HCT116 (cell line): ENCODE measurements at regions not wholly inside any gene's neighbourhood (a gene's known extent, or its start where the extent isn't known, plus 50 kb on each side); places are given as distances from the start of the nearest gene placed in this dataset.

ENCODE experiments used
- ATAC-seq: fragments of 200-7000 bp; cut with Tn5 transposase; 2 replicates; pipeline ENCODE4 v1.9.1; 2020; ENCODE audit warnings: mild to moderate bottlenecking, moderate library complexity
- BruUV-seq: library from RNA; stranded (reverse); fragments of 400-500 nt; replicated peaks from 2 replicates; lab custom pipeline; 2021; lab: Mats Ljungman, UMichigan
- CTCF ChIA-PET: fragments of 300-600 bp; sonication (Branson Sonifier 250); formaldehyde crosslinking; loops from one replicate; lab custom pipeline; 2021; ENCODE audit warnings: antibody characterized with exemption; lab: Charles Lee
- POLR2A ChIA-PET: fragments of 300-600, 350-600 bp; sonication (Branson Sonifier 250); formaldehyde crosslinking; loops from one replicate; lab custom pipeline; 2021; ENCODE audit warnings: antibody characterized with exemption; lab: Charles Lee
- RAD21 ChIA-PET, 2 experiments: fragments of 300-600 bp; sonication (Branson Sonifier 250); formaldehyde crosslinking; loops; one replicate each; lab custom pipeline; 2023; ENCODE audit warnings: low total read pairs in 2 of 2; ENCODE audit not compliant: uncharacterized antibody in 2 of 2, unreplicated experiment in 2 of 2, low non-redundant PET in 1 of 2; lab: Charles Lee
- DNase-seq: peaks from one replicate; pipeline ENCODE4 v3.0.0-alpha.2; 2010; ENCODE audit warnings: low read depth, low spot score
- H2AFZ ChIP-seq: fragments of 200-600 bp; shearing (Covaris generic), sonication (generic); 2 replicates; pipeline ENCODE4 v1.6.1; 2017; ENCODE audit warnings: low read depth, mixed run types, mixed read lengths, antibody characterized with exemption, low read length; ENCODE audit not compliant: poor library complexity, severe bottlenecking
- H3K27ac ChIP-seq: 2 replicates; pipeline ENCODE4 v1.5.1; 2012; ENCODE audit warnings: low read depth, low read length
- H3K27me3 ChIP-seq: fragments of 200-600 bp; sonication (generic); 2 replicates; pipeline ENCODE4 v1.6.1; 2016; ENCODE audit warnings: mixed run types, low read length, mixed read lengths; ENCODE audit not compliant: insufficient read depth
- H3K36me3 ChIP-seq, 2 experiments: fragments of 200-500 bp in 1 of 2; fragments of 200-600 bp in 1 of 2; sonication (Bioruptor generic) in 1 of 2; sonication (generic) in 1 of 2; 2 replicates each; pipeline versions ENCODE4 v1.5.1 to v1.6.1; 2014 to 2016; ENCODE audit warnings: low read length in 2 of 2, inconsistent platforms in 1 of 2, mixed read lengths in 1 of 2, mixed run types in 1 of 2; ENCODE audit not compliant: insufficient read depth in 2 of 2, control insufficient read depth in 1 of 2
- H3K4me1 ChIP-seq, 2 experiments: fragments of 200-600 bp in 1 of 2; sonication (generic) in 1 of 2; 2 replicates each; pipeline versions ENCODE4 v1.5.1 to v1.6.1; 2012 to 2017; ENCODE audit warnings: low read length in 2 of 2, inconsistent platforms in 1 of 2, mild to moderate bottlenecking in 1 of 2, mixed read lengths in 1 of 2, mixed run types in 1 of 2, moderate library complexity in 1 of 2; ENCODE audit not compliant: insufficient read depth in 2 of 2, control insufficient read depth in 1 of 2
- H3K4me2 ChIP-seq: fragments of 200-600 bp; sonication (generic); 2 replicates; pipeline ENCODE4 v1.6.1; 2017; ENCODE audit warnings: mixed run types, low read length, mixed read lengths
- H3K4me3 ChIP-seq, 2 experiments: fragments of 200-600 bp in 1 of 2; sonication (generic) in 1 of 2; replicated peaks in 1 of 2; 2 replicates each; pipeline ENCODE4 v1.5.1; 2011 to 2016; ENCODE audit warnings: low read length in 2 of 2, control low read depth in 1 of 2, low read depth in 1 of 2, mild to moderate bottlenecking in 1 of 2, mixed read lengths in 1 of 2, mixed run types in 1 of 2
- H3K79me2 ChIP-seq: fragments of 200-600 bp; sonication (generic); 2 replicates; pipeline ENCODE4 v1.6.1; 2017; ENCODE audit warnings: mild to moderate bottlenecking, mixed run types, low read length, moderate library complexity, mixed read lengths; ENCODE audit not compliant: insufficient read depth
- H3K9ac ChIP-seq: fragments of 200-600 bp; sonication (generic); 2 replicates; pipeline ENCODE4 v1.6.1; 2016; ENCODE audit warnings: low read length, mixed read lengths
- H3K9me2 ChIP-seq: fragments of 200-600 bp; sonication (generic), shearing (Covaris generic); 2 replicates; pipeline ENCODE4 v1.6.1; 2017; ENCODE audit warnings: mixed run types, mild to moderate bottlenecking, moderate library complexity; ENCODE audit not compliant: insufficient read depth
- H3K9me3 ChIP-seq, 2 experiments: fragments of 200-500 bp in 1 of 2; fragments of 200-600 bp in 1 of 2; sonication (Bioruptor generic) in 1 of 2; sonication (generic) in 1 of 2; 2 replicates each; pipeline ENCODE4 v1.6.1; 2014 to 2017; ENCODE audit warnings: low read length in 2 of 2, mixed read lengths in 2 of 2, inconsistent platforms in 1 of 2, low read depth in 1 of 2, mild to moderate bottlenecking in 1 of 2, mixed run types in 1 of 2, moderate library complexity in 1 of 2; ENCODE audit not compliant: control insufficient read depth in 1 of 2, insufficient read depth in 1 of 2
- H4K20me1 ChIP-seq: fragments of 200-600 bp; sonication (generic), shearing (Covaris generic); 2 replicates; pipeline ENCODE4 v1.6.1; 2017; ENCODE audit warnings: mixed run types, mild to moderate bottlenecking, moderate library complexity; ENCODE audit not compliant: insufficient read depth
- EZH2phosphoT487 ChIP-seq: fragments of 200-600 bp; IDR thresholded peaks from 2 replicates; pipeline ENCODE4 v1.6.1; 2018; ENCODE audit warnings: antibody characterized with exemption, borderline replicate concordance
- FOSL1 ChIP-seq: IDR thresholded peaks from 2 replicates; pipeline ENCODE4 v1.6.1; 2012; ENCODE audit warnings: low read depth
- JUND ChIP-seq: IDR thresholded peaks from 2 replicates; pipeline ENCODE4 v1.6.1; 2012
- POLR2A ChIP-seq: IDR thresholded peaks from 2 replicates; pipeline ENCODE4 v1.7.0; 2011; ENCODE audit warnings: borderline replicate concordance; ENCODE audit not compliant: insufficient read depth, insufficient read length; ENCODE audit errors: extremely low read depth
- POLR2AphosphoS5 ChIP-seq: IDR thresholded peaks from 2 replicates; pipeline ENCODE4 v1.6.1; 2011; ENCODE audit warnings: mild to moderate bottlenecking, low read depth, low read length, moderate library complexity
- SIN3A ChIP-seq: IDR thresholded peaks from 2 replicates; pipeline ENCODE4 v1.6.1; 2012; ENCODE audit warnings: low read depth
- SP1 ChIP-seq: IDR thresholded peaks from 2 replicates; pipeline ENCODE4 v1.6.1; 2012; ENCODE audit warnings: low read depth
- YY1 ChIP-seq: IDR thresholded peaks from 2 replicates; pipeline ENCODE4 v1.6.1; 2011; ENCODE audit warnings: low read length, low read depth, moderate library complexity, mild to moderate bottlenecking; ENCODE audit not compliant: insufficient replicate concordance; ENCODE audit errors: extremely low read depth
- intact Hi-C: fragments of 100-400 bp; cut with micrococcal nuclease; formaldehyde crosslinking; loops from 2 replicates; pipeline ENCODE4 v1.10.0; 2022
- TF ChIP-seq, protein P1 (sequence below), 3 experiments: fragments of 200-600 bp in 1 of 3; sonication (generic) in 1 of 3; IDR thresholded peaks in 2 of 3; conservative IDR thresholded peaks in 1 of 3; 2 replicates each; pipeline ENCODE4 v1.5.1; 2012 to 2017; ENCODE audit warnings: low read depth in 2 of 3, low read length in 2 of 3, antibody characterized with exemption in 1 of 3, borderline replicate concordance in 1 of 3, control low read depth in 1 of 3, mild to moderate bottlenecking in 1 of 3, mixed read lengths in 1 of 3, mixed run types in 1 of 3, moderate library complexity in 1 of 3; ENCODE audit not compliant: insufficient read depth in 1 of 3

DNA sequence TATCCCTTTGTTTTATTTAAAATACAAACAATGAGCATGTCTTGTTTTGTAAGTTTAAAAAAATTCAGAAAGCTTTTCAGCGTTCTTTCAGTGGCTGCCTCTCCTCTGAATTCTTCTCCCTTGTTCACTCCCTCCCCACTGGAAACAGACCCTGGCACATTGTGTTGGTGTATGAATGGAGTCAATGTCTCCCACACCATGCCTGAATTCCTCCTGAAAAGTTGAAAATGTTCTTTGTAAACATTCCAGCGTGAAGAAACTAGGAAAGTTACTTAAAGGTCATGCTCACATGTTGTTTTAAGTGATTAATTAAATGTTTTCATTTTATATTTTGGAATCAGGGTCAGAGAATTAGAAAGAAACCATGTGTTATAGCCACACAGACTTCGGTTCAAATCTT, 136.9 kb upstream of the DYNLRB2 start:
- H3K9me3 ChIP-seq = peaks cover 44 to 46% of the 10 kb centered on the region in 2 experiments; a peak in 2 of 4 replicates
- H3K4me3 ChIP-seq = no peak overlapping the region
- H3K9me2 ChIP-seq = no peaks in the 10 kb centered on the region
- no peak for DNase-seq
- no peak for TF ChIP-seq SP1
- no peak for TF ChIP-seq POLR2A
- TF ChIP-seq JUND = no peak
- no peak for TF ChIP-seq FOSL1
- no peak for TF ChIP-seq SIN3A
- TF ChIP-seq EZH2phosphoT487 = no peak
- no peak for TF ChIP-seq POLR2AphosphoS5
- TF ChIP-seq, protein P1, sequence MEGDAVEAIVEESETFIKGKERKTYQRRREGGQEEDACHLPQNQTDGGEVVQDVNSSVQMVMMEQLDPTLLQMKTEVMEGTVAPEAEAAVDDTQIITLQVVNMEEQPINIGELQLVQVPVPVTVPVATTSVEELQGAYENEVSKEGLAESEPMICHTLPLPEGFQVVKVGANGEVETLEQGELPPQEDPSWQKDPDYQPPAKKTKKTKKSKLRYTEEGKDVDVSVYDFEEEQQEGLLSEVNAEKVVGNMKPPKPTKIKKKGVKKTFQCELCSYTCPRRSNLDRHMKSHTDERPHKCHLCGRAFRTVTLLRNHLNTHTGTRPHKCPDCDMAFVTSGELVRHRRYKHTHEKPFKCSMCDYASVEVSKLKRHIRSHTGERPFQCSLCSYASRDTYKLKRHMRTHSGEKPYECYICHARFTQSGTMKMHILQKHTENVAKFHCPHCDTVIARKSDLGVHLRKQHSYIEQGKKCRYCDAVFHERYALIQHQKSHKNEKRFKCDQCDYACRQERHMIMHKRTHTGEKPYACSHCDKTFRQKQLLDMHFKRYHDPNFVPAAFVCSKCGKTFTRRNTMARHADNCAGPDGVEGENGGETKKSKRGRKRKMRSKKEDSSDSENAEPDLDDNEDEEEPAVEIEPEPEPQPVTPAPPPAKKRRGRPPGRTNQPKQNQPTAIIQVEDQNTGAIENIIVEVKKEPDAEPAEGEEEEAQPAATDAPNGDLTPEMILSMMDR (IDR thresholded peaks at IDR 0.05 in 2 of 3, conservative IDR thresholded peaks at IDR 0.05 in 1 of 3; ENCODE audit: borderline replicate concordance in 1 of 3, insufficient read depth in 1 of 3, low read depth in 2 of 3, low read length in 2 of 3) = no peak
- RAD21 ChIA-PET = no interaction called here
- no peak overlapping the region for H2AFZ ChIP-seq
- no peaks in the 10 kb centered on the region for H3K27me3 ChIP-seq
- H3K27ac ChIP-seq = no peak overlapping the region
- no TSS peak for BruUV-seq
- intact Hi-C loops = no loop called here
- no peak overlapping the region for H3K4me2 ChIP-seq
- ATAC-seq = no peak
- H4K20me1 ChIP-seq = no peaks in the 10 kb centered on the region
- no peak overlapping the region for H3K9ac ChIP-seq
- H3K4me1 ChIP-seq = no peaks in the 10 kb centered on the region
- CTCF ChIA-PET = no interaction called here
- no peaks in the 10 kb centered on the region for H3K36me3 ChIP-seq
- no peaks in the 10 kb centered on the region for H3K79me2 ChIP-seq
- POLR2A ChIA-PET = no interaction called here

DNA sequence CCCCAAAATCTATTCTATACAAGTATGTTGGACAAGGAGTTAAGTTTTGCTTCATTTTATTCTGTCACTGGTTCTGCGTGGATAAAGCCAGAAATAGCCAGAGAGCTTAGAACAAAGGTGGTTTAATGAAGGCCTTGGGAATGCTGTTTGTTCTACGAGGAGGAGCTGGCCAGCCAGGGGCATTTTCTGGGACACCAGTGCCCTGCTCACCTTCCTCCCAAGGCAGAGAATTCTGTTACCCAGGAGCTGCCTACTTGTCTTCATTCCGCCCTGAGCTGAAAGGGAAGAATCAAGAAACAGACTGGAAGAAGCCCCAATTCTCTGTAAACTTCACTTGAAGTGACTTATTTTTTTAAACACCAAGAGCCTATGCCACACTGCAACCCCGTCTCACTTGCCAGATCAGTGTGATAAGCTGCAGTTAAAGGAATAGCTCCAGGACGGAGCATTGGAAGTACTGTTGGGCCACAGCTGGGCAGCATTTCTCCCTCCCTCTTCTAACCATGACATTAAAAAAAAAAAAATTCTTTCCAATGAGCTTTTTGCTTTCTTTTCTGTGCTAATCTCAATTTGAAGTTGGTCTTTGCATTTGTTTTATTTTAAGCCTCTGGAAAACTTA, 149.8 kb upstream of the DYNLRB2 start:
- RAD21 ChIA-PET = interaction anchor here in 1 of 2 experiments (0.6 kb wide), 1 partner anchor 391 kb away, joined by 8 read pairs; no protein-coding TSS in a partner anchor
- BruUV-seq = no TSS peak
- H3K27ac ChIP-seq = no peak overlapping the region

More for the DNA sequence above, 149.8 kb upstream of the DYNLRB2 start:
- Histone ChIP-seq H3K4me3 (no peak overlapping the region), H3K79me2 (no peaks in the 10 kb centered on the region), H3K4me1 (no peaks in the 10 kb centered on the region), H3K27me3 (no peaks in the 10 kb centered on the region), H3K9ac (no peak overlapping the region), H3K9me2 (no peaks in the 10 kb centered on the region), H3K9me3 (peaks cover 35 to 52% of the 10 kb centered on the region in 2 experiments; a peak in 2 of 4 replicates), H4K20me1 (no peaks in the 10 kb centered on the region), H3K36me3 (no peaks in the 10 kb centered on the region), H2AFZ (no peak overlapping the region), H3K4me2 (no peak overlapping the region)
- ChIA-PET POLR2A (no interaction called here), CTCF (no interaction called here)
- intact Hi-C loops = no loop called here
- TF ChIP-seq JUND (no peak), YY1 (no peak)
- no peak for ATAC-seq
- no peak for DNase-seq
